ENCODE measurements at regions not wholly inside any gene's neighbourhood (a gene's known extent, or its start where the extent isn't known, plus 50 kb on each side); places are given as distances from the start of the nearest gene placed in this dataset.

- DNase-seq = no peak
These were observed 203.2 kb upstream of the PPP2R2D start for GRCh38 chr10:131697476-131698128.

- no peak for DNase-seq
These were observed 202.6 kb upstream of the PPP2R2D start for GRCh38 chr10:131698232-131698631.

- DNase-seq = no peak
These were observed 201.8 kb upstream of the PPP2R2D start for GRCh38 chr10:131698986-131699385.

GRCh38 chr10:131700032-131700431 is 200.8 kb upstream of the PPP2R2D start:
- DNase-seq = no peak

GRCh38 chr10:131700506-131700905 is 200.3 kb upstream of the PPP2R2D start:
- DNase-seq = no peak

- DNase-seq = no peak
These were observed 199.5 kb upstream of the PPP2R2D start for GRCh38 chr10:131701131-131701947.

GRCh38 chr10:131702531-131703356 is 198.1 kb upstream of the PPP2R2D start:
- DNase-seq = no peak

- DNase-seq = no peak
These were observed 197.3 kb upstream of the PPP2R2D start for GRCh38 chr10:131703541-131703940.

- DNase-seq = no peak
These were observed 196.9 kb upstream of the PPP2R2D start for GRCh38 chr10:131703941-131704340.

- DNase-seq = no peak
These were observed 194.3 kb upstream of the PPP2R2D start for GRCh38 chr10:131706476-131706875.

- DNase-seq = no peak
These were observed 193.9 kb upstream of the PPP2R2D start for GRCh38 chr10:131706952-131707351.

- DNase-seq = no peak
These were observed 192.5 kb upstream of the PPP2R2D start for GRCh38 chr10:131708225-131708880.

GRCh38 chr10:131710142-131710861 is 190.5 kb upstream of the PPP2R2D start:
- DNase-seq = no peak

GRCh38 chr10:131722121-131722520 is 178.7 kb upstream of the PPP2R2D start:
- DNase-seq = no peak

- no peak for DNase-seq
These were observed 178.1 kb upstream of the PPP2R2D start for GRCh38 chr10:131722525-131723264.

GRCh38 chr10:131723297-131724168 is 177.3 kb upstream of the PPP2R2D start:
- DNase-seq = no peak

- DNase-seq = no peak
These were observed 176.7 kb upstream of the PPP2R2D start for GRCh38 chr10:131724169-131724545.

GRCh38 chr10:131724891-131725580 is 175.8 kb upstream of the PPP2R2D start:
- DNase-seq = no peak

GRCh38 chr10:131725581-131726069 is 175.2 kb upstream of the PPP2R2D start:
- DNase-seq = no peak

Measured in CD4-positive, alpha-beta T cell treated with Interferon gamma for 1 hour (primary cell).